ENCODE measurements at regions not wholly inside any gene's neighbourhood (a gene's known extent, or its start where the extent isn't known, plus 50 kb on each side); places are given as distances from the start of the nearest gene placed in this dataset.

- no peak for DNase-seq
Observed at GRCh38 chr5:115072266-115073064, 97.2 kb downstream of the TRIM36 start.

GRCh38 chr5:115070737-115071136, 99.0 kb downstream of the TRIM36 start:
- DNase-seq, result no peak

- DNase-seq, result no peak
Observed at GRCh38 chr5:115069087-115069968, 100.4 kb downstream of the TRIM36 start.

- peak; percentile 14 to 56 for DNase-seq
Observed at GRCh38 chr5:115068239-115069086, 101.2 kb downstream of the TRIM36 start.

- no peak for DNase-seq
Observed at GRCh38 chr5:115064380-115064779, 105.3 kb downstream of the TRIM36 start.

- no peak for DNase-seq
Observed at GRCh38 chr5:115054387-115054951, 115.2 kb downstream of the TRIM36 start.

- no peak for DNase-seq
Observed at GRCh38 chr5:115052948-115053347, 116.8 kb downstream of the TRIM36 start.

- DNase-seq, result no peak
Observed at GRCh38 chr5:115050866-115051265, 118.8 kb downstream of the TRIM36 start.

GRCh38 chr5:115033861-115034260, 135.8 kb downstream of the TRIM36 start:
- DNase-seq, result no peak

GRCh38 chr5:115028557-115028956, 141.2 kb downstream of the TRIM36 start:
- DNase-seq, result no peak

- no peak for DNase-seq
Observed at GRCh38 chr5:115024922-115025321, 144.8 kb downstream of the TRIM36 start.

- no peak for DNase-seq
Observed at GRCh38 chr5:115022303-115022702, 147.4 kb downstream of the TRIM36 start.

- DNase-seq, result no peak
Observed at GRCh38 chr5:115016646-115017045, 153.1 kb downstream of the TRIM36 start.

- DNase-seq, result no peak
Observed at GRCh38 chr5:114999176-114999575, 170.5 kb downstream of the TRIM36 start.

GRCh38 chr5:114989512-114989911, 180.2 kb downstream of the TRIM36 start:
- DNase-seq, result no peak

GRCh38 chr5:114988096-114988495, 181.6 kb downstream of the TRIM36 start:
- DNase-seq, result no peak

GRCh38 chr5:114984796-114985195, 184.9 kb downstream of the TRIM36 start:
- no peak for DNase-seq

- DNase-seq, result no peak
Observed at GRCh38 chr5:114981111-114981510, 188.6 kb downstream of the TRIM36 start.

GRCh38 chr5:114977979-114978573, 191.6 kb downstream of the TRIM36 start:
- no peak for DNase-seq

- no peak for DNase-seq
Observed at GRCh38 chr5:114969482-114969881, 200.2 kb downstream of the TRIM36 start.

GRCh38 chr5:114957384-114957783, 212.3 kb downstream of the TRIM36 start:
- DNase-seq, result no peak

GRCh38 chr5:114953565-114953964, 216.1 kb downstream of the TRIM36 start:
- DNase-seq, result peak in 1 of 2 donors; percentile 1
